ENCODE measurements at regions not wholly inside any gene's neighbourhood (a gene's known extent, or its start where the extent isn't known, plus 50 kb on each side); places are given as distances from the start of the nearest gene placed in this dataset.
A peak's percentile ranks its signal among the peaks of the same experiment; 100 is the strongest.
"Not testable (repeated sequence)": the region's sequence is repeated elsewhere in the genome, so short reads cannot be mapped to it uniquely, and the experiment has no call there.

DNA sequence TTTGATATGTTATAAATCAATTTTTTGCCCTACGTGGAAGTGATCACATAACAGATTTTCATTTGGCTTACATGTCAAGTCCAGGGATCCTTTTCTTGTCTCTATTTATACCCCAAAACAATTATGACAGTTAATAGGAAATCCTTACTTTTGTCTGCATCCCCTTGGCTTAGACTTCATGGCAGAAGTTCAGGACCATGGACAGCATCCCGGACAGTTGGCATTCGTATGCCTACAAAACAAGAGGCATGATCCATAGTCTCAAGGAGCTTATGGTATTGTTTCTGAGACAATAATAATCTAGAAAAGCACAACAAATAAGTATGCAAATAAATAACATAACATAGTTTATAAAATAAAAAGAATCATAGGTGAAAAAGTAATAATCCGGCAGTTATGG, 214.3 kb upstream of the GRIA1 start:
- Mint-ChIP-seq H3K27me3 (ENCODE audit: insufficient read depth) (no peaks in the 10 kb centered on the region), H3K36me3 (ENCODE audit: low read depth) (no peaks in the 10 kb centered on the region)
- DNase-seq, result peak; percentile 87

DNA sequence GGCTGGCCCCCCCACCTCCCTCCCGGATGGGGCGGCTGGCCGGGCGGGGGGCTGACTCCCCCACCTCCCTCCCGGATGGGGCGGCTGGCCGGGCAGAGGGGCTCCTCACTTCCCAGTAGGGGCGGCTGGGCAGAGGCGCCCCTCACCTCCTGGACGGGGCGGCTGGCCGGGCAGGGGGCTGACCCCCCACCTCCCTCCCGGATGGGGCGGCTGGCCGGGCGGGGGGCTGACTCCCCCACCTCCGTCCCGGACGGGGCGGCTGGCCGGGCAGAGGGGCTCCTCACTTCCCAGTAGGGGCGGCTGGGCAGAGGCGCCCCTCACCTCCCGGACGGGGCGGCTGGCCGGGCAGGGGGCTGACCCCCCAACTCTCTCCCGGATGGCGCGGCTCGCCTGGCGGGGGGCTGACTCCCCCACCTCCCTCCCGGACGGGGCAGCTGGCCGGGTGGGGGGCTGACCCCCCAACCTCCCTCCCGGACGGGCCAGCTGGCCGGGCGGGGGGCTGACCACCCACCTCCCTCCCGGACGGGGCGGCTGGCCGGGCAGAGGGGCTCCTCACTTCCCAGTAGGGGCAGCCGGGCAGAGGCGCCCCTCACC, 194.1 kb upstream of the GRIA1 start:
- not testable (repeated sequence) for H3K36me3 ChIP-seq (ENCODE audit: control insufficient read depth, insufficient read depth, low read length); H3K4me1 Mint-ChIP-seq; H3K27me3 Mint-ChIP-seq (ENCODE audit: insufficient read depth); DNase-seq; H3K27ac Mint-ChIP-seq; H3K4me1 ChIP-seq (ENCODE audit: control insufficient read depth, insufficient read depth, low read length); H3K4me3 ChIP-seq (ENCODE audit: low read length); H3K27me3 ChIP-seq (ENCODE audit: control insufficient read depth, insufficient read depth, low read length, poor library complexity, severe bottlenecking); H3K27ac ChIP-seq (ENCODE audit: low read depth, low read length); H3K4me3 Mint-ChIP-seq; H3K9ac ChIP-seq (ENCODE audit: extremely low read depth, low read length, poor library complexity, severe bottlenecking); H3K36me3 Mint-ChIP-seq (ENCODE audit: low read depth); H3K9me3 ChIP-seq (ENCODE audit: control insufficient read depth, low read length)
- WGBS, 2 experiments (ENCODE audit: insufficient coverage in 1 of 2, insufficient read length in 1 of 2), result 90% methylated on average over 37 of the region's 45 CpGs; no CpG with 5 or more reads in 1 of the 2 experiments
- H3K9me3 Mint-ChIP-seq, result peaks cover 48% of the 10 kb centered on the region

More for the DNA sequence above, 214.3 kb upstream of the GRIA1 start:
- Histone ChIP-seq H3K27ac (ENCODE audit: low read depth, low read length) (no peak overlapping the region), H3K9ac (ENCODE audit: extremely low read depth, low read length, poor library complexity, severe bottlenecking) (no peak overlapping the region), H3K9me3 (ENCODE audit: control insufficient read depth, low read length) (no peaks in the 10 kb centered on the region), H3K27me3 (ENCODE audit: control insufficient read depth, insufficient read depth, low read length, poor library complexity, severe bottlenecking) (no peaks in the 10 kb centered on the region), H3K4me1 (ENCODE audit: control insufficient read depth, insufficient read depth, low read length) (no peaks in the 10 kb centered on the region), H3K36me3 (ENCODE audit: control insufficient read depth, insufficient read depth, low read length) (no peaks in the 10 kb centered on the region), H3K4me3 (ENCODE audit: low read length) (no peak overlapping the region)
- H3K4me3 Mint-ChIP-seq, result no peak overlapping the region
- no peak overlapping the region for H3K27ac Mint-ChIP-seq
- WGBS, 2 experiments (ENCODE audit: insufficient coverage in 1 of 2, insufficient read length in 1 of 2), result 36% methylated on average over 3 of the region's 4 CpGs; no CpG with 5 or more reads in 1 of the 2 experiments
- no peaks in the 10 kb centered on the region for H3K4me1 Mint-ChIP-seq
- no peaks in the 10 kb centered on the region for H3K9me3 Mint-ChIP-seq
- TF ChIP-seq, protein P1, sequence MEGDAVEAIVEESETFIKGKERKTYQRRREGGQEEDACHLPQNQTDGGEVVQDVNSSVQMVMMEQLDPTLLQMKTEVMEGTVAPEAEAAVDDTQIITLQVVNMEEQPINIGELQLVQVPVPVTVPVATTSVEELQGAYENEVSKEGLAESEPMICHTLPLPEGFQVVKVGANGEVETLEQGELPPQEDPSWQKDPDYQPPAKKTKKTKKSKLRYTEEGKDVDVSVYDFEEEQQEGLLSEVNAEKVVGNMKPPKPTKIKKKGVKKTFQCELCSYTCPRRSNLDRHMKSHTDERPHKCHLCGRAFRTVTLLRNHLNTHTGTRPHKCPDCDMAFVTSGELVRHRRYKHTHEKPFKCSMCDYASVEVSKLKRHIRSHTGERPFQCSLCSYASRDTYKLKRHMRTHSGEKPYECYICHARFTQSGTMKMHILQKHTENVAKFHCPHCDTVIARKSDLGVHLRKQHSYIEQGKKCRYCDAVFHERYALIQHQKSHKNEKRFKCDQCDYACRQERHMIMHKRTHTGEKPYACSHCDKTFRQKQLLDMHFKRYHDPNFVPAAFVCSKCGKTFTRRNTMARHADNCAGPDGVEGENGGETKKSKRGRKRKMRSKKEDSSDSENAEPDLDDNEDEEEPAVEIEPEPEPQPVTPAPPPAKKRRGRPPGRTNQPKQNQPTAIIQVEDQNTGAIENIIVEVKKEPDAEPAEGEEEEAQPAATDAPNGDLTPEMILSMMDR (conservative IDR thresholded peaks at IDR 0.05), result no peak

DNA sequence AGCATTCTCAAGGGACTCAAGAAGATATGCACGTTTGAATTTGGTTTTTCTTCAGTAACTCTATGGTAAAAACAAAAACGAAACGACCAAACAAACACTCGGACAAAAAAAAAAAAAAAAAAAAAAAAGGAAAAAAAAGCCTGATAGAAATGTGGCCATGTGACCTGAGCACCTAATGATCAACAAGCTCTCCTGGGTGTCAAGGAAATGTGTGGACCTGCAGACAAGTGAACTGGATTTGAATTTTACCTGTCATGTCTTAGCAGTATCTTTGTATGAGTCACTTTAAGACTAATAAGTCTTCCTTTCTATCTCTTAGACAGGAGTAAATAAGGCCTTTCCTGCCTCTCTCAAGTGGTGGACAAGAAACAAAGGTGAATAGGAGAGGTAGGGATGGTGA, 190.6 kb upstream of the GRIA1 start:
- WGBS, 2 experiments (ENCODE audit: insufficient coverage in 1 of 2, insufficient read length in 1 of 2), result 94% methylated on average over 4 of the region's 4 CpGs; no CpG with 5 or more reads in 1 of the 2 experiments
- Mint-ChIP-seq H3K9me3 (peaks cover 41% of the 10 kb centered on the region), H3K27me3 (ENCODE audit: insufficient read depth) (no peaks in the 10 kb centered on the region), H3K4me1 (no peaks in the 10 kb centered on the region), H3K27ac (no peak overlapping the region), H3K36me3 (ENCODE audit: low read depth) (no peaks in the 10 kb centered on the region), H3K4me3 (no peak overlapping the region)
- H3K36me3 ChIP-seq (ENCODE audit: control insufficient read depth, insufficient read depth, low read length), result no peaks in the 10 kb centered on the region
- H3K9me3 ChIP-seq (ENCODE audit: control insufficient read depth, low read length), result peaks cover 8% of the 10 kb centered on the region
- H3K27ac ChIP-seq (ENCODE audit: low read depth, low read length), result no peak overlapping the region
- no peaks in the 10 kb centered on the region for H3K27me3 ChIP-seq (ENCODE audit: control insufficient read depth, insufficient read depth, low read length, poor library complexity, severe bottlenecking)
- H3K9ac ChIP-seq (ENCODE audit: extremely low read depth, low read length, poor library complexity, severe bottlenecking), result no peak overlapping the region
- TF ChIP-seq, protein P1 (conservative IDR thresholded peaks at IDR 0.05), result no peak
- no peak for DNase-seq
- no peak overlapping the region for H3K4me3 ChIP-seq (ENCODE audit: low read length)
- H3K4me1 ChIP-seq (ENCODE audit: control insufficient read depth, insufficient read depth, low read length), result no peaks in the 10 kb centered on the region

DNA sequence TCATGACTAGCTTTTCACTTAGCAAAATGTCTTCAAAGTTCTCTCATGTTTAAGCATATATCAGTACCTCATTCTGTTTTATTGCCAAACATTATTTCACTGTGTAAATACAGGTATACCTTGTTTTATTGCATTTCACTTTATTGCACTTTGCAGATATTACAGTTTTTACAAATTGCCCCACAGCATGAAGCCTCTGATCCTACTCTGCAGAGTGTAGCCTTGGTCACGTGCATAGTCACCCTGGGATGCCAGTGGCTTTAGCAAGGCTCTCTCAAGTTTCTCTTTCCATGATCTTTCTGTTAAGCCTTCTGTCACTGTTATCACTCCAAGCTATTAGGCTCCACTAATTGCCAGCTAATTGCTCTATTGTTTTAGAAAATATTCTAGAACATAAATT, 182.2 kb upstream of the GRIA1 start:
- no peak overlapping the region for H3K4me3 Mint-ChIP-seq
- Histone ChIP-seq H3K27ac (ENCODE audit: low read depth, low read length) (no peak overlapping the region), H3K36me3 (ENCODE audit: control insufficient read depth, insufficient read depth, low read length) (no peaks in the 10 kb centered on the region), H3K4me1 (ENCODE audit: control insufficient read depth, insufficient read depth, low read length) (no peaks in the 10 kb centered on the region), H3K27me3 (ENCODE audit: control insufficient read depth, insufficient read depth, low read length, poor library complexity, severe bottlenecking) (no peaks in the 10 kb centered on the region), H3K9me3 (ENCODE audit: control insufficient read depth, low read length) (peaks cover 9% of the 10 kb centered on the region), H3K9ac (ENCODE audit: extremely low read depth, low read length, poor library complexity, severe bottlenecking) (no peak overlapping the region), H3K4me3 (ENCODE audit: low read length) (no peak overlapping the region)
- peaks cover 4% of the 10 kb centered on the region for H3K4me1 Mint-ChIP-seq
- TF ChIP-seq, protein P1 (conservative IDR thresholded peaks at IDR 0.05), result no peak
- H3K9me3 Mint-ChIP-seq, result peaks cover 23% of the 10 kb centered on the region
- no peak overlapping the region for H3K27ac Mint-ChIP-seq
- H3K36me3 Mint-ChIP-seq (ENCODE audit: low read depth), result no peaks in the 10 kb centered on the region
- WGBS, 2 experiments (ENCODE audit: insufficient coverage in 1 of 2, insufficient read length in 1 of 2), result 52% methylated on average over 1 of the region's 1 CpG; no CpG with 5 or more reads in 1 of the 2 experiments
- no peak for DNase-seq
- no peaks in the 10 kb centered on the region for H3K27me3 Mint-ChIP-seq (ENCODE audit: insufficient read depth)

Data from endodermal cell (in vitro differentiated cells).